ENCODE measurements at regions not wholly inside any gene's neighbourhood (a gene's known extent, or its start where the extent isn't known, plus 50 kb on each side); places are given as distances from the start of the nearest gene placed in this dataset.

GRCh38 chr4:42205541-42205940, 53.1 kb upstream of the BEND4 start:
- TF ChIP-seq CTCF (IDR thresholded peaks at IDR 0.05) (no peak), POLR2A (IDR thresholded peaks at IDR 0.05) (no peak)
